ENCODE measurements at regions not wholly inside any gene's neighbourhood (a gene's known extent, or its start where the extent isn't known, plus 50 kb on each side); places are given as distances from the start of the nearest gene placed in this dataset.

DNA sequence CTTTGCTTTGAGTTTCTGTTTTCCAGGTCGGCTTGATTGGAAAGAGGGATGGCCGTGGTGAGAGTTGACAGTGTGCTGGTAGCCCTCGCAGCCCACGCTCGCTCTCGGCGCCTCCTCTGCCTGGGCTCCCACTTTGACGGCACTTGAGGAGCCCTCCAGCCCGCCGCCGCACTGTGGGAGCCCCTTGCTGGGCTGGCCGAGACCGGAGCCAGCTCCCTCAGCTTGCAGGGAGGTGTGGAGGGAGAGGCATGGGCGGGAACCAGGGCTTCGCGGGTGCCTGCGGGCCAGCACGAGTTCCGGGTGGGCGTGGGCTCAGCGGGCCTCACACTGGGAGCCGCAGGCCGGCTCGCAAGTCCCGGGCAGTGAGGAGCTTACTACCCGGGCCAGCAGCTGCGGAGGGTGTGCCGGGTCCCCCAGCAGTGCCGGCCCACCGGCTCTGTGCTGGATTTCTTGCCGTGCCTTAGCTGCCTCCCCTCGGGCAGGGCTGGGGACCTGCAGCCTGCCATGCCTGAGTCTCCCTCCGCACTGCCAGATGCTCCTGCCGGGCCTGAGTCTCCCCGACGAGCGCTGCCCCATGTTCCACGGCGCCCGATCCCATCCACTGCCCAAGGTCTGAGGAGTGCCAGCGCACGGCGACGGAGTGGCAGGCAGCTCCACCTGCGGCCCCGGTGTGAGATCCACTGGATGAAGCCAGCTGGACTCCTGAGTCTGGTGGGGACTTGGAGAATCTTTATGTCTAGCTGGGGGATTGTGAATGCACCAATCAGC, 166.4 kb upstream of the FAT1 start:
- no peak for DNase-seq (ENCODE audit: low read depth)

DNA sequence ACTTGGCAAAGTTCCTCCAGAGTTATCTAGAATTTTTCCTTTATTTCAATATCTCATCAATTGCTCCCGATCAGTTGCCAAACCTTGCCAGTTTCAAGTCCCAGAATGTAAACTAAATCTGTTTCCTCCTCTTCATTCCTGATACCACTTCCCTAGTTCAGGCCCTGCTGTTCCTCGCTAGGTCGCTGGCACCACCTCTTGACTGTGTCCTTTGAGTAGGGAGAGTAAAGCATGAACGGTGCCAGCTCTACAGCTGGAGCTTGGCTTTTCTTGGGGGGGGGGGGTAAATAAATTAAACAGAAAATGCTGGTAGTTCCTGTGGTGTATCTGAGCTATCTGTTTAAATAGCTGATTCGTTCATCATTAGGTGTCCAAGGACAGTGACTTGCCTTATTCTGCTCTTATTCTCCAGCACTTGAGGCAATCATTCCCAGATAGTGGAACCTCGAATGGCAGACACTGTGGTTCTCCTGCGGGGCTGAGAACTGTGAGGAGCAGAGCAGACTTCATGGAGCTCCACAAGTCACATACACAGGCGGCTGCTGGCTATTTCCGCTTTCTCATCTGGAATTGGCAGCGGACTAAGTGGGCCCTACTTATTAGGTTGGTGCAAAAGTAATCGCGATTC, 168.3 kb upstream of the FAT1 start:
- DNase-seq (ENCODE audit: low read depth), result no peak

DNA sequence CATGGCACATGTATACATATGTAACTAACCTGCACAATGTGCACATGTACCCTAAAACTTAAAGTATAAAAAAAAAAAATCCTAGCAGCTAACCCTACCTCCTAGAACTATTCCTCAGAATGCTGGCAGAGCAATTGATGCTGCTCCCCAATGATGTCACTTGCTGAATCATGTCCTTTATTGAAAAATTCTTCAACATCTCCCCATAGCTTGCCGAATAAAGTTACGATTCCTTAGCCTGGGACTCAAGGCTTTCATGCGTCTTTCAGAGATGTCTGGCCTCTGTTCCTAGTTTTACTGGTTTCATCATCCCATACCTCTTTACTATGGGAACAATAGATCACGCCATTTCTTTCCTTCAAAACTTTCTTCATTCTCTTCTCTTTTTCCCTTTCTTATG, 174.7 kb upstream of the FAT1 start:
- DNase-seq (ENCODE audit: low read depth), result no peak

DNA sequence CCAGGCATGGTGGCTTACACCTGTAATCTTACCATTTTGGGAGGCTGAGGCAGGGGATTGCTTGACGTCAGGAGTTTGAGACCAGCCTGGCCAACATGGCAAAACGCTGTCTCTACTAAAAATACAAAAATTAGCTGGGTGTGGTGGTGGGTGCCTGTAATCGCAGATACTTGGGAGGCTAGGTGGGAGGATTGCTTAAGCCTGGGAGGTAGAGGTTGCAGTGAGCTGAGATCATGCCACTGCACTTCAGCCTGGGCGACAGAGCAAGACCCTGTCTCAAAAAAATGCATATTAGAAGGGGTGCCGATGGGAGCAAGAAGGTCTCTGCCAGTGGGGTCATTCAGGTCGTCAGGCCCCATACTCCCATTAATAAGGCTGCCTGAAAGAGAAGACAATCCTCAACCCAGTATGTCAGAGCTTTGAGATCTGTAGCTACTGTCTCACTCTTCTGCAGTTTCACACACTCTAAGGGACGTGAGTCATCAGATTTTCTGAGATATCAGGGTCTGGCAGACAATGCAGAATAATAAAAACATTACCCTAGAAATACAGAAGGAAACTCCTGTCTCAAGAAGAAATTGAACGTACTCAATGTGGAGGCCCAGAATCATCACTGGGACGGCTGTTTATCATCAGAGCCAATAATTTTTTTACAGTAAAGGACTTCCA, 176.7 kb upstream of the FAT1 start:
- DNase-seq (ENCODE audit: low read depth), result peak; percentile 74

DNA sequence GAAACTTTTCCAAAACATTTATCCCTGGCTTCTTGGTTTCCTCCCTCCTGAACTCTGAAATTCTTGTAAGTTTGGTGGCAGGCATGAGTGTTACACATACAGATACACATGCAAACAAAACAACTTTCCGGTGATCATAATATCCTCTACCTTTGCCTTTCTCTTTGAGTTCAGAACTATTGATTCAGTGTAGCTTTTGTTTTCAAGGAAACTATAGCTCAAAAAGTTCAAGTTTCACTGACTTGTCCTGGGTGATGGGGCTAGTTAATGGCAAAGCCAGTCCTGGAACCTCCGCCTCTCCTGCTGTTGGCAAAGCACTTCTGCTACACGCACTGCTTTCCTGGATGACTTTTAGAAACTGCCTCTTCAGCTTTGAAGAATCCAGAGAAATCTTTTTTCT, 177.3 kb upstream of the FAT1 start:
- DNase-seq (ENCODE audit: low read depth), result no peak

DNA sequence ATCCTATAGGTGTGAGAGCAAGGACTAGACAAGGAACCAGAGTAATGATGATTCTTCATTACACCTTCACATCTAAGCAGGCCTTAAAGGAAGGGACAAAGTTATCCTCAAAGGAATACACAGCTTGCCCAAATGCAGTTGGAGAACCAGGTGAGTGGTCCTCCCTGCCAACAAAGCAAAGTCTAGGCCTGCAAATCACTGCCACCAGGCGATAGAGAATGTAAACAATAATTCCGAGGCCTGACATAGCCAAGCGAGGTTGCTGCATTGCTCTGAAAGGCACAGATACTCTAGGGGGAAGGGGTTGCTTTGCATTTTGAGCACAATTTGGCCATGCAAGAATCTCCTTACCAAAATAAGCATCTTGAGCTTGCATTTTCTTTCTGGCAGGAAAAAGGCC, 178.2 kb upstream of the FAT1 start:
- no peak for DNase-seq (ENCODE audit: low read depth)

DNA sequence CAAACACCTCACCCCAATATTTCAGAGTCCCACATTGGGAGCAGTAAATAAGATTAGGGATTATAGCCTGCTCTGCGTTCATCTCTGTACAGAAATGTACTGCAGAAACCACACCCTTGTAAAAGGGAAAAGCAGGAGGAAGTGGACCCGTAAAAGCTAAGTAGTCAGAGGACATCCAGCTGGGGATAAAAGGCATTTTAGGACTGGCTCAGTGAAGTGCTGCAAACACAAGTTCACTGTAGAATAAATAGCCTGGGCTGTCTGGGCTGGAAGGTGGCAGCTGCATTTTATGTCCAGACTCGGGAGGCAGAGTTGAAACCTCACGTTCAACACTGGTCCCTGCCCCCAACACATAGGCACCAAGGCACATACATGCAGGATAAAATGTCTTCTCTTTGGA, 178.7 kb upstream of the FAT1 start:
- DNase-seq (ENCODE audit: low read depth), result no peak

DNA sequence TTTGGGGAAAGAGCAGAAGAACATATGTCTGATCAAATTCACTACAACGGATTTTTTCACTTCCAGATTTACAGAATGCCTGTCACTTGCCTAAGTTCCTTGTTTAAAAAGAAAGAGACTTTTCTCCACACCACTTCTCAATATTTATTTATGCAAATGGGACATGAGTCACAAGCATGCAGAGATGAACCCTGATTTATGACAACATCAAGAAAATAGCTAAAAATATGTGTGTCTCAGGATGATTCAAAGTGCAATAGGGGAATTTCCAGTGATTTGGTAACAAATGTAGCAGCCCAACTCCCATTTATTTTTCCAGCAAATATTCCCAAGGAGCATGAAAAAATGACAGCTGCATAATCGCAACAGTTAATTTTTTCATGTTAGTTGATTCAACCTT, 180.4 kb upstream of the FAT1 start:
- peak; percentile 80 for DNase-seq (ENCODE audit: low read depth)

DNA sequence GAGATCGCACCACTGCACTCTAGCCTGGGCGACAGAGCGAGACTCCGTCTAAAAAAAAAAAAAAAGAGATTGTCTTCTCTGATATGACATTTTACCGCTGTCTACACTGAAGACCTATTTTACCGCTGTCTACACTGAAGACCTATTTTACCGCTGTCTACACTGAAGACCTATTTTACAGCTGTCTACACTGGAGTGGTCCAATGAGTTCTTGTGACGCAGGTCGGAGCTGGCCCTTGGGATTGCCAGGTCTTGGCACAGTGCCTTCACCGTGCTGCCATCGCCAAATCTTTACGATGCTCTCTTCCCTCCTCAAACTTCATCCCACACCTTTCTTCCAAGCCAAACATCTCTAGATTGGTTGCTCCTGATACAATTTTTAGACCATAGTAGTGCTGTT, 183.1 kb upstream of the FAT1 start:
- DNase-seq (ENCODE audit: low read depth), result no peak

DNA sequence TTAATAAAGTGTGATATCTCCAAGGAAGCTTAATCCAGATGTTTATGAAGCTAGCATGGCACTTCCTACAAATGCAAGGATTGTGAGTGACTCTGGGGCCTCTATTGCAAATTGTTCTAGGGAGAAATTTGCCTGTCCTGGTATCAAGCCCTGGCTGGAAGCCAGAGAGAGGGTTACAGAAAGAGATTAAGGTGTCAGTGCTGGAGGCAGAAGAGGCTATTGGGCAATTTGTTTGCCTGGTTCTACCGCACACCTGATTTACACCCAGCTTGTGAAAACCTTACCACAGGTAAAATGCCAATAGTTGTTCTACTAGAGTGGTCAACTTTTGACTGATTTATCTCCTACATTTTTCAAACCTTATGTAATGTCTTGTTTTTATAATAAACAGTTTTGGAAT, 186.7 kb upstream of the FAT1 start:
- DNase-seq (ENCODE audit: low read depth), result no peak

DNA sequence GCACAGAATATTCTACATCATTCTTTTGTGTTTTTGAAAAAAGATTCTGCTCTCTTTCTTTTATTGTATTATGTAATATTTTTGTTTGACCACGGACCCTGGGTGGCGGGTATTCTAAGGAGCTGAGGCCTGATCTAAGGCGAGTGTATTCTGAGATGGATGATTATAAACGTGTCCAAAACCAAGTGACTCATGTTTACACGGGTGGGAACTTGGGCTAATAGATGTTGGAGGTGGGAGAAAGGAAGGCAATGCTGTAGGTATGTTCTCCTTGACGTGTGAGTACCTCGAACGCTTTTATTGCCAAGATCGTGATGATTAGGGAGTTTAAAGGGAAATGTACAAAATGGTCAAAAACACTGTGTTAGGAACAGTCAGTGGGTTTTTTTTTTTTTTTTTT, 188.9 kb upstream of the FAT1 start:
- no peak for DNase-seq (ENCODE audit: low read depth)

DNA sequence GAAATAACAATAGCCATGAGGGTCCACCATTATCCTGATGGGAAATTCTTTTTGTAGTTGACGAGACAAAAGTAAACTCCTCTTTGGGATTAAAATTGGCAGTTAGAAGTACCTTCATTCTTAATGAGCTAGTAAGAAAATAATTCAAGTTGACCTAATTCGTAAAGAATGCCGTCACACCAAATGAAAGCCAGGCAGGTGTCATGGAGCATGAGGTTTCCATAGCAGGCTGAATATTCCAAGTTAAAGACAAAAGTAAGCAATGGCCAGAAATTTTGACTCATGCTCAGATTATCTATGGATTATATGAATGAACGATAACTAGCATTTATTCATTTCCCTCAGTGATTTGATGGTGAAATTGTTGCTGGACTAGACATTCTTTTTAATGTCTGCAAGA, 192.2 kb upstream of the FAT1 start:
- DNase-seq (ENCODE audit: low read depth), result no peak

DNA sequence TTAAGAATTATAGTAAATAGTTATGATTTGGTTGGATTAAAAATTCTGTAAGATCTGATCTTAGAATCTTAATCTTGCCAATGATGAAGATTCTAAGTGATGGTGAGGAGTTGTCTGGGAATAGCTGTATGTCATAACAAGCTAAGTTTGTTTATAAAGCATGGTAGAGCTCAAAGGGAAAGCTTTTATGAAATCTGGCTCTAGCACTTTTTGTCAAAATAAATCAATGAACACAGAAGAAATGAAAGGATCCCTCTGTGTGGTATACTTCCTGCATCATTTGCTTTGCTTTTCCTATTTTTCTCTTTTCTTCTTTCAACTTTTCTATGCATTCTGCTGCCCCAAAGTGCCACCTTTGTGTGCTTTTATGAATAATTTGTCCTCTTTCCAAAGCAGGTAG, 193.5 kb upstream of the FAT1 start:
- DNase-seq (ENCODE audit: low read depth), result no peak

DNA sequence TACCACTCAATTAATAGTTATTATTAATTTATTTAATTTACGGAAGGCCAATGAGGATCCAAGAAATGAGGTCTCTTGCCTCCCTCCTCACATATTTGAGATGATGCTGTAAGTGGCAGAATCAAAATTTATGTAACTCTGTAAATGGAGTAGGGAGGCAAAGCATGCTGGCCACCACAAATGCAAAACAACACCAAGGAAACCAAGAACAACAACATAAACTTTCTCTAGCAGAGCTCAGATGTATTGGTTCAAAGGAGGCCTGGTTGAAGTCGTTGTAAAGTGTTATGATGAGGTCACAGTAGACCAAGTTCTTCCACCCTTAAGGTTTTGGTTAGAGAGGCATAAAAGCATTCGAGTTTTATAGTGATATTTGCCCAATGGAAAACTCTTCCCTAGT, 194.8 kb upstream of the FAT1 start:
- no peak for DNase-seq (ENCODE audit: low read depth)

DNA sequence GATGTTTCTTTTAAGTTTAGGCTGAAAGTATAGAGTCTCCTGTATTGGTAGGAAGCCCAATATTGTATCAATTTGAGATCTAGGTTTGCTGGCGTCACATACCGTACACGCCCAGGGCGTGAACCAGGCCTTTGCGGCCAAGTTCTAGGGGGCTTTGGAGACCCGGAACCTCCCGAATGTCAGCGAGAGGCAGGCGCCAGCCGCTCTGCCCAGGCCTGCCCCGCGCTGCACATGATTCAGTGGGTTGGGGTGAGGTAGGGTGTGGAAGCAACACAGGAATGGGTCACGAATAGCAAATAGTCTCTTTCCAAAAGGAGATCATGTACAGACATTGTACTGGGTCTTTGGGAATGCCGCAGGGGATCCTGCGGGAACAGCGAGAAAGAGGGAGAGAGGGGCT, 195.7 kb upstream of the FAT1 start:
- DNase-seq (ENCODE audit: low read depth), result no peak

DNA sequence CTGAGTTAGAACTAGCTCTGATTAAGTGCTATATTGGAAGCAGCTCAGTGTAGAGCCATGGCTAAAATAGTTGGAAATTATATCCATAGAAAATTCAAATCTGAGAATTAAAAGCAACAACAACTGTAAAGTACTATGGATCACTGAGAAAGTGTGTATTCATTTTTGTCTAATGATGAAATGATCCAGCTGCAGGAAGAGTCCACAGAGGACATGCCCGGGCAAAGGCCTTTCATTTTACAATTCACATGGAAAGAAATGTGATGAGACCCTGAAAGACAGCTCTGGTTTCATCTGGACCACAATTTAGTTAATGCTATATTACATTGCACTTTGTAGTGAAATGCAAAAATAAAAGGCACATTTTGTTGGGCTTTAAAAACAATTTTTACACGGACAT, 196.8 kb upstream of the FAT1 start:
- DNase-seq (ENCODE audit: low read depth), result no peak

DNA sequence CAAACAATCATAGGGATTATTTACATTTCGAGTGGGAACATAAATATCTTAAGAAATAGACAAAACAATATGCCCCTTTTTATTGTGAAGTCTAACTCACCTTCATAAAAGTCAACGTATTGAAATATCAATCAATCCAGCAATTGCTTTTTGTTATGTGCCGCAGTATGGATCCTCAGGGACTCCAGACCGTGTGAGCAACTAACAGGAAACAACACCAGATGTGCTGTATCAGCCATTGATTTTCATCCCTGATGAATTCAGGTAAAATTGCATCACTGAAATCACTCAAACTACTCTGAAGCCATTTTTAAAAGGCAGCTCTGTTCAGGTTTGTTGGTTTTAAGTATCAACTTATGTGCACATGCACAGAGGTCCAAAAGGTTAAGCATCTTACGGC, 197.3 kb upstream of the FAT1 start:
- no peak for DNase-seq (ENCODE audit: low read depth)

DNA sequence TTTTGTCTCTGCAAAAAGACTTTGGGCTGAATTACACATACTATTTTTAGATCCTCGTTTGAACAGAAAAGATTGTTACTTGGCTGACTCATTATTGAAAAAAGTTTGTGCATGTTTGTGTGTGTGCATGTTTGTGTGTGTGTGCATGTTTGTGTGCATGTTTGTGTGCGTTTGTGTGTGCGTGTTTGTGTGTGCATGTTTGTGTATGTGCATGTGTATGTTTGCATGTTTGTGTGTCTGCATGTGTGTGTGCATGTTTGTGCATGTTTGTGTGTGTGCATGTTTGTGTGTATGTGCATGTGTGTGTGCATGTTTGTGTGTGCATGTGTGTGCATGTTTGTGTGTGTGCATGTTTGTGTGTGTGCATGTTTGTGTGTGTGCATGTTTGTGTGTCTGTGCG, 201.1 kb upstream of the FAT1 start:
- DNase-seq (ENCODE audit: low read depth), result no peak

DNA sequence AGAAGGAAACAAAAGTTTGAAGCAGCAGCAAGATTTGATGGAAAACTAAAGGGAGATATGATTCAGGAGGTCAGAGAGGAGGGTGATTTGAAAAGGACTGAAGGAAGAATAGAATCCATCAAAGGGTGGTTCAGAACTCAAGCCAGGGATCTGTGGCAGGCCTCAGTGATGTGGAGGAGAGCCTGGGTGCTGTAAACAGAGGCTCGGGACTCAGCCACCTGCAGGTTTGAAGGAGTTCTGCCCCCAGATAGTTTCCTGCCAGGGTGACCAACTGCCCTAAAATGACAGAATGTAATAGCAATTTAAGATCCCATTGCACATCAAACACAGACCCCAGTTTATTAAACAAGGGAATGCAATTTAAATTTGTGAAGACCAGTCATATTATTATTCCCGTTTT, 204.0 kb upstream of the FAT1 start:
- DNase-seq (ENCODE audit: low read depth), result no peak

DNA sequence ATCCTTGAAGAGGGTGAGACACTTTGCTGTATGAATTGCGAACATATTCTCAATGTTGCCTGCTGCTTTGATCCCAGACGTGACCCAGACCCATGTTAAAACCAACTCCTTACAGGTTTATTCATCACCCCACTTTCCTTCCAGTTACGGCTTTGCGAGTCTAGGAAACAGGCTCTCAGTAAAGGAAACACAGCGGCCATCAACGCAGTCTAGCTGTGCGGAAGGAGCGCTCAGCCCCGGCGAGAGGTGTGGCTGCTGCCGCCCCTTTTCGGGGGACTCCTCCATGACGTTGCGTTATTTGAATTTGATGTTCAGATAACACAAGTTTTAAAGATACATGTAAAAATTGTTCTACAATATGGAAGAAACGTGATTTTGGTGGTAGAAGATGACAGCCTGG, 206.4 kb upstream of the FAT1 start:
- no peak for DNase-seq (ENCODE audit: low read depth)

DNA sequence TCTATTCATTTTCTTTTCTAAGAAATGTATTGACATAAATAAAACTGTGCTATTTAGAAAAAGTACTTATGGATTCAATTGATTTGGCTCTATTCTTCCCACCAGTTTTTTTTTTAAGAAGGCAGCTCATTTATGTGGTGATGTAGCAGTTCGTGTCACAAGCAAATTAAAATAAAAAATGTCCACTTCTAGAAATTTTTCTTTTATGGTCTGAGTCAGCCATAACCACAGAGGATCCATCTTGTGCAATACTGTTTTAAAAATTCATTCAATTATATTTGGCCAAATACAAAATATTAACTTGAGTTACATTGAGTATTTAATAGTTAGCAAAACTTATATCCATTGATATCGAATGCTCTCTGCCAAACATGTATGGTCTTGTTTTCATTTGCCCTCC, 207.9 kb upstream of the FAT1 start:
- peak; percentile 38 for DNase-seq (ENCODE audit: low read depth)

DNA sequence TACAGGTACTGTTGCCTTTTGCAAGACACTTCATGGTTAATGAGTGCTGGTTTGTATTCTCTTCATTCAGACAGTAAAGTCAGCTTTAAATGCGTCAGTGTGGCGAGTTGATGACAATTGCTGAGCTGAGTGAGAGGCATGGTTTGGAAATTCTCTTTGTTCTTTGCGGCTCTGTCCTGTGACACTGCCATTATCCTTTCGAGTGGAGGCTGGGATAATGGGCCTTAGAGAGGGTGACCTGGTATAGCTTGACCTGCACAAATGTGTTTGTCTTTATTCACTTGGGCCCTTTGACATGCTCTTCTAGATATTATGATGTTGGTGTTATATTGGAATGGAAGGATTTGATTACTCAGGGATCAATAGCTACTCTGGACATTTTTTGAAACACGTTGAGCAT, 208.5 kb upstream of the FAT1 start:
- DNase-seq (ENCODE audit: low read depth), result peak; percentile 62

DNA sequence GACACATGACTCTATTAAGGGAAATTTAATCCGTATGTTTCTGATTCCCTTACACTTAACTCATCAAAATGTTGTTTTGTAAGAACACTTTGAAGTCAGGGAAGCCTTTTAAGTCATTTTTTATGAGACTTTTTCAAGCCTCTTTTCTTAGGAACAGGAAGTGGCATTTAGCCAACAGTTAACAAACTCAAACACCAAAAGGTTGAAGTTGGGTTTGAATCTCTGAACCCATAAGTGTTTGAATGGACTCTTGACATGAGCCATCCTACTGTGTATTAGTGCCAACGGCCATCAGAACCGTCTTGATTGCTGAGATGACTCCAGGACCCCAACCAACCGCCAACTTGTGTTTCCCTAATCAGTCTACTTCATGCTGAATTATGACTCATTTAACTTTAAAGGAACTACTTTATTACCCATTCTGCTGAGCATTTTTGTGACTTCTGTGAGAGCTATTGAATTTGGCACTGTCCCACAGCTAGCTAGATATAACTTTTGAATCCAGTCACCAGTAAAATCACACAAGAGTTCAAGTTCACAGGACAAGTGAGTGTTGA, 209.1 kb upstream of the FAT1 start:
- peak; percentile 97 for DNase-seq (ENCODE audit: low read depth)

All from RPMI7951 (cell line).